Endodermal cell (in vitro differentiated cells): ENCODE measurements at regions not wholly inside any gene's neighbourhood (a gene's known extent, or its start where the extent isn't known, plus 50 kb on each side); places are given as distances from the start of the nearest gene placed in this dataset.
"Not testable (repeated sequence)": the region's sequence is repeated elsewhere in the genome, so short reads cannot be mapped to it uniquely, and the experiment has no call there.

Experiments used
- DNase-seq: peaks from one replicate; pipeline ENCODE4 v3.0.0-alpha.2; 2017
- H3K27ac ChIP-seq: 2 replicates; pipeline ENCODE4 v1.5.1; 2013; ENCODE audit warnings: mild to moderate bottlenecking, low read depth, low read length, moderate library complexity
- H3K27me3 ChIP-seq: 2 replicates; pipeline ENCODE4 v1.6.1; 2013; ENCODE audit warnings: mild to moderate bottlenecking, low read length, moderate library complexity; ENCODE audit not compliant: insufficient read depth, control insufficient read depth, poor library complexity, severe bottlenecking
- H3K36me3 ChIP-seq: 2 replicates; pipeline ENCODE4 v1.7.0; 2013; ENCODE audit warnings: mild to moderate bottlenecking, low read length, moderate library complexity; ENCODE audit not compliant: control insufficient read depth, insufficient read depth
- H3K4me1 ChIP-seq: one replicate; pipeline ENCODE4 v1.7.0; 2013; ENCODE audit warnings: low read length; ENCODE audit not compliant: control insufficient read depth, insufficient read depth
- H3K4me3 ChIP-seq: 2 replicates; pipeline ENCODE4 v1.5.1; 2013; ENCODE audit warnings: mild to moderate bottlenecking, low read length, moderate library complexity
- H3K9ac ChIP-seq: 2 replicates; pipeline ENCODE4 v1.6.1; 2013; ENCODE audit warnings: mild to moderate bottlenecking, low read length, moderate library complexity; ENCODE audit not compliant: poor library complexity, severe bottlenecking; ENCODE audit errors: extremely low read depth
- H3K9me3 ChIP-seq: 2 replicates; pipeline ENCODE4 v1.6.1; 2013; ENCODE audit warnings: mild to moderate bottlenecking, low read length, moderate library complexity; ENCODE audit not compliant: control insufficient read depth
- H3K27ac Mint-ChIP-seq: 2 replicates; pipeline ENCODE4 v1.8.0; 2020; ENCODE audit warnings: mixed read lengths
- H3K27me3 Mint-ChIP-seq: 2 replicates; pipeline ENCODE4 v1.8.0; 2021; ENCODE audit warnings: mild to moderate bottlenecking, mixed read lengths; ENCODE audit not compliant: insufficient read depth
- H3K36me3 Mint-ChIP-seq: 2 replicates; pipeline ENCODE4 v1.8.0; 2020; ENCODE audit warnings: low read depth, mixed read lengths
- H3K4me1 Mint-ChIP-seq: 2 replicates; pipeline ENCODE4 v1.8.0; 2020; ENCODE audit warnings: mixed read lengths
- H3K4me3 Mint-ChIP-seq: 2 replicates; pipeline ENCODE4 v1.8.0; 2020; ENCODE audit warnings: mild to moderate bottlenecking, moderate library complexity, mixed read lengths
- H3K9me3 Mint-ChIP-seq: 2 replicates; pipeline ENCODE4 v1.8.0; 2020; ENCODE audit warnings: mild to moderate bottlenecking, mixed read lengths
- WGBS, 2 experiments: methylation state at CpG; one replicate each; pipeline versions ENCODE4 v1.1.5 to v1.1.7; 2013; ENCODE audit warnings: missing lambda C conversion rate in 2 of 2, mixed read lengths in 1 of 2; ENCODE audit not compliant: insufficient coverage in 1 of 2, insufficient read length in 1 of 2; 5-methylcytosine and 5-hydroxymethylcytosine counted together
- TF ChIP-seq, protein P1 (sequence below): fragments of 200-600 bp; sonication (generic); conservative IDR thresholded peaks from 2 replicates; pipeline ENCODE4 v1.5.0; 2021; ENCODE audit warnings: antibody characterized with exemption, mild to moderate bottlenecking

DNA sequence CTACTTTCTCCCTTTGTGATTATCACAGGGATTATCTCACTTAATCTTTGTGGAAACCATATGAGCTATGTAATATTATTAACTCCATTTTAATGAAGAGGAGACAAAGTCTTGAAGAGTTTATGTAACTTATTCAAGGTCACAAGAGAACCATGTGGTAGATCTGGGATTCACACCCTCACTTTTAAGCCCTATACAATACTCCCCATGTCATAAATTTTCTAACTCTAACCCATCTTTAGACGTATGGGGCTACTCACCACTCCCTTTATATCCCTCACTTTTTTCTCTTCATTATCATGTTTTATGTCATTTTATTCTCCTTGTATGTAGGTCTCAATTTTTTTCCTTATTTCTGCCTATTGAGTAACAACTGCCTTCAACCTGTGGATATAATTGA lies 126.4 kb upstream of the AHI1 start:
- WGBS, 2 experiments, result 86 to 100% methylated on average over 1 of the region's 1 CpG
- peaks cover 8% of the 10 kb centered on the region for H3K9me3 ChIP-seq
- Mint-ChIP-seq H3K9me3 (peaks cover 7% of the 10 kb centered on the region), H3K4me3 (no peak overlapping the region), H3K36me3 (no peaks in the 10 kb centered on the region), H3K27ac (no peak overlapping the region), H3K27me3 (no peaks in the 10 kb centered on the region), H3K4me1 (peaks cover 3% of the 10 kb centered on the region)
- no peak overlapping the region for H3K27ac ChIP-seq
- H3K4me3 ChIP-seq, result no peak overlapping the region
- no peaks in the 10 kb centered on the region for H3K27me3 ChIP-seq
- DNase-seq, result no peak
- H3K9ac ChIP-seq, result no peak overlapping the region
- no peaks in the 10 kb centered on the region for H3K4me1 ChIP-seq
- no peaks in the 10 kb centered on the region for H3K36me3 ChIP-seq
- TF ChIP-seq, protein P1, sequence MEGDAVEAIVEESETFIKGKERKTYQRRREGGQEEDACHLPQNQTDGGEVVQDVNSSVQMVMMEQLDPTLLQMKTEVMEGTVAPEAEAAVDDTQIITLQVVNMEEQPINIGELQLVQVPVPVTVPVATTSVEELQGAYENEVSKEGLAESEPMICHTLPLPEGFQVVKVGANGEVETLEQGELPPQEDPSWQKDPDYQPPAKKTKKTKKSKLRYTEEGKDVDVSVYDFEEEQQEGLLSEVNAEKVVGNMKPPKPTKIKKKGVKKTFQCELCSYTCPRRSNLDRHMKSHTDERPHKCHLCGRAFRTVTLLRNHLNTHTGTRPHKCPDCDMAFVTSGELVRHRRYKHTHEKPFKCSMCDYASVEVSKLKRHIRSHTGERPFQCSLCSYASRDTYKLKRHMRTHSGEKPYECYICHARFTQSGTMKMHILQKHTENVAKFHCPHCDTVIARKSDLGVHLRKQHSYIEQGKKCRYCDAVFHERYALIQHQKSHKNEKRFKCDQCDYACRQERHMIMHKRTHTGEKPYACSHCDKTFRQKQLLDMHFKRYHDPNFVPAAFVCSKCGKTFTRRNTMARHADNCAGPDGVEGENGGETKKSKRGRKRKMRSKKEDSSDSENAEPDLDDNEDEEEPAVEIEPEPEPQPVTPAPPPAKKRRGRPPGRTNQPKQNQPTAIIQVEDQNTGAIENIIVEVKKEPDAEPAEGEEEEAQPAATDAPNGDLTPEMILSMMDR, result no peak

DNA sequence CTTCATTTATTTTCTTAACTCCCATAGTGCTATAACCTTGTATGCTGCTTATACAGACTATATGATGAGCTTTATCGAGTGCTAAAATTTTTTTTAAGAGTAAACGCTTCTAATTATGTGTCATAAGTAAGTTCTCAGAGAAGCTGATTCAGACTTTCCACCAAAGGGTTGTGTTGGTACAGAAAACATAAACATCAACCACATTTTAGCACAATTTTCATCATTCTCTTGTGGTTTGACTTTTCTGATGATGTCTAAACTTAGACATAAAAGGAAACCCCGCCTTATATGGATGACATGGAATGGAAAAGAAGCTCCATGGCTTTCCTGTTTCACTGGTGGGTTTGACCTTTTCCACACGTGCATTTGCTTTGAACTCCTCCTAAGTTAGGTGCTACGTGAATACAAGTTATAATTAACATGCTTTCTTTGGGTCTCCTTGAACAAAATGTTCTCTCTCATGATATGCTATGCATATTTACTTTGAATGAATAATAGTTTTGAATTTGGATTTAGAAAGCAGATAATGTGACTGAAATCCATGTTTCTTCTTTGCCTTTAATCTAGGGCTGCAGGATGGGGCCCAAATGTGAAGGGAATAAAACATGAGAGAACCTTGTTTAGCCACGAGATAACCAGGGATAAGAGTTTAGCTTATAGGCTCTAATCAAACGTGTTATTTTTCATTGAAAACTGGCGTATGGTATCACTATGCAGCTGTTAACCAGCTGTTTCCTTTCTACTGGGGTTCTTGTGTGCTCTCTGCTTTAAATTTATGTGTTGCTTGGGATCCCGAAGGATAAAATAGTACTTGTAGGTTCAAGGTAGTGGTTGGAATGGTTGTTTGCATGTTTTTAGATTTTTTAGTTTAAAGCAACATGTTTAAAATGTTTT lies 127.1 kb upstream of the AHI1 start:
- WGBS, 2 experiments, result 87 to 91% methylated on average over 6 to 9 of the region's 9 CpGs
- no peak overlapping the region for H3K27ac ChIP-seq
- H3K27me3 ChIP-seq, result no peaks in the 10 kb centered on the region
- peaks cover 8% of the 10 kb centered on the region for H3K9me3 ChIP-seq
- no peak overlapping the region for H3K4me3 Mint-ChIP-seq
- H3K36me3 Mint-ChIP-seq, result no peaks in the 10 kb centered on the region
- no peaks in the 10 kb centered on the region for H3K27me3 Mint-ChIP-seq
- H3K9me3 Mint-ChIP-seq, result peaks cover 7% of the 10 kb centered on the region
- H3K9ac ChIP-seq, result no peak overlapping the region
- TF ChIP-seq, protein P1, result no peak
- H3K36me3 ChIP-seq, result no peaks in the 10 kb centered on the region
- no peak overlapping the region for H3K27ac Mint-ChIP-seq
- no peak overlapping the region for H3K4me3 ChIP-seq
- DNase-seq, result no peak
- peaks cover 3% of the 10 kb centered on the region for H3K4me1 Mint-ChIP-seq
- H3K4me1 ChIP-seq, result no peaks in the 10 kb centered on the region

DNA sequence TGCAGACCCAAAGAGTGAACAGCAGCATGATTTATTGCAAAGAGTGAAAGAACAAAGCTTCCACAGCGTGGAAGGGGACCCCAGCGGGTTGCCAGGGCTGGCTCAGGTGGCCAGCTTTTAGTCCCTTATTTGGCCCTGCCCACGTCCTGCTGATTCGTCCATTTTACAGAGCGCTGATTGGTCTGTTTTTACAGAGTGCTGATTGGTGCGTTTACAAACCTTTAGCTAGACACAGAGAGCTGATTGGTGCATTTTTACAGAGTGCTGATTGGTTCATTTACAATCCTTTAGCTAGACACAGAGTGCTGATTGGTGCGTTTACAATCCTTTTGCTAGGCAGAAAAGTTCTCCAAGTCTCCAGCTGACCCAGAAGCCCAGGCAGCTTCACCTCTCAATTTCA lies 128.5 kb upstream of the AHI1 start:
- H3K27ac ChIP-seq, H3K4me3 ChIP-seq, H3K4me1 Mint-ChIP-seq, H3K4me3 Mint-ChIP-seq, H3K36me3 ChIP-seq, H3K36me3 Mint-ChIP-seq, H3K9me3 ChIP-seq, H3K9me3 Mint-ChIP-seq, H3K9ac ChIP-seq, H3K27me3 Mint-ChIP-seq, H3K27ac Mint-ChIP-seq, DNase-seq, H3K4me1 ChIP-seq, H3K27me3 ChIP-seq: not testable (repeated sequence)
- WGBS, 2 experiments, result 91 to 96% methylated on average over 5 to 7 of the region's 7 CpGs
